ENCODE measurements at regions not wholly inside any gene's neighbourhood (a gene's known extent, or its start where the extent isn't known, plus 50 kb on each side); places are given as distances from the start of the nearest gene placed in this dataset.

- H3K4me2 ChIP-seq (ENCODE audit: control insufficient read depth, insufficient read depth): no peak overlapping the region
- TF ChIP-seq GABPA (IDR thresholded peaks at IDR 0.05; ENCODE audit: low read depth): no peak
- TF ChIP-seq ZNF217 (IDR thresholded peaks at IDR 0.05): no peak
- no peak for TF ChIP-seq LARP7 (IDR thresholded peaks at IDR 0.05)
- no peak for TF ChIP-seq FOXM1 (IDR thresholded peaks at IDR 0.05; ENCODE audit: low read depth, low read length)
- no peak for TF ChIP-seq SMARCA5 (IDR thresholded peaks at IDR 0.05)
- no peak for TF ChIP-seq E4F1 (IDR thresholded peaks at IDR 0.05; ENCODE audit: borderline replicate concordance, partially characterized antibody)
- no peak for TF ChIP-seq SPI1 (IDR thresholded peaks at IDR 0.05; ENCODE audit: borderline replicate concordance, insufficient read depth, low read depth, low read length)
- TF ChIP-seq RUNX3 (IDR thresholded peaks at IDR 0.05; ENCODE audit: low read length): no peak
- no peak for TF ChIP-seq PAX8 (IDR thresholded peaks at IDR 0.05)
- TF ChIP-seq JUNB (IDR thresholded peaks at IDR 0.05): no peak
- no peak for TF ChIP-seq HSF1 (IDR thresholded peaks at IDR 0.05; ENCODE audit: low read depth, low read length)
- TF ChIP-seq KDM1A (IDR thresholded peaks at IDR 0.05; ENCODE audit: borderline replicate concordance): no peak
- no peak for TF ChIP-seq CEBPZ (IDR thresholded peaks at IDR 0.05; ENCODE audit: low read depth, low read length)
- TF ChIP-seq ZBED1 (IDR thresholded peaks at IDR 0.05; ENCODE audit: borderline replicate concordance): no peak
- TF ChIP-seq SRF (IDR thresholded peaks at IDR 0.05; ENCODE audit: low read depth in 2 of 2, low read length in 2 of 2): no peak
- no peak for TF ChIP-seq GATAD2B (conservative IDR thresholded peaks at IDR 0.05; ENCODE audit: low read depth)
- TF ChIP-seq STAT1 (conservative IDR thresholded peaks at IDR 0.05): no peak
- no peak for TF ChIP-seq MTA3 (IDR thresholded peaks at IDR 0.05; ENCODE audit: borderline replicate concordance, low read length)
- in situ Hi-C loops (cut with MboI) (no loop called here), intact Hi-C loops (cut with micrococcal nuclease; ENCODE audit: unreplicated experiment) (no loop called here)
- ChIA-PET SMC1A (ENCODE audit: uncharacterized antibody, unreplicated experiment) (no interaction called here), RAD21 (ENCODE audit: unreplicated experiment) (interaction anchor here (1.0 kb wide), 1 partner anchor 416 kb away, joined by 3 read pairs; no protein-coding TSS in a partner anchor), POLR2A (interaction anchor here (0.6 kb wide), 1 partner anchor 28 kb away, joined by 3 read pairs; no protein-coding TSS in a partner anchor), CTCF (no interaction called here)
- H2AFZ ChIP-seq (ENCODE audit: control insufficient read depth, low read depth, low read length): no peak overlapping the region
- H3K9me3 ChIP-seq (replicated peaks; ENCODE audit: control insufficient read depth, insufficient read depth, low read length): peaks cover 2% of the 10 kb centered on the region; the same call in 1 of the 3 replicates
- H3K4me1 ChIP-seq (ENCODE audit: control insufficient read depth, insufficient read depth, low read length): no peaks in the 10 kb centered on the region
- no TSS peak for BruUV-seq (replicated peaks)
- FAIRE-seq (no peak), ATAC-seq (no peak), DNase-seq (ENCODE audit: low read depth, low spot score) (no peak)
- H3K27ac ChIP-seq (ENCODE audit: control insufficient read depth, insufficient read depth): no peak overlapping the region
- no peak overlapping the region for H3K9ac ChIP-seq (ENCODE audit: control insufficient read depth, insufficient read depth, low read length)
- no peaks in the 10 kb centered on the region for H3K79me2 ChIP-seq (ENCODE audit: control insufficient read depth, insufficient read depth, low read length)
- H3K27me3 ChIP-seq (replicated peaks in 1 of 2; ENCODE audit: control insufficient read depth in 2 of 2, insufficient read depth in 2 of 2, low read length in 1 of 2): peaks cover 0 to 1% of the 10 kb centered on the region in 2 experiments; a peak in 1 of 4 replicates
- H3K36me3 ChIP-seq (ENCODE audit: control insufficient read depth in 2 of 2, insufficient read depth in 2 of 2, low read length in 1 of 2): no peaks in the 10 kb centered on the region
- no peaks in the 10 kb centered on the region for H4K20me1 ChIP-seq (ENCODE audit: control insufficient read depth, insufficient read depth)
- H3K4me3 ChIP-seq: no peak overlapping the region
These were observed 99.8 kb downstream of the EN1 start for GRCh38 chr2:118747637-118748036.

Measured in GM12878 (cell line).